Uterus (tissue), 2 donors: ENCODE measurements at regions not wholly inside any gene's neighbourhood (a gene's known extent, or its start where the extent isn't known, plus 50 kb on each side); places are given as distances from the start of the nearest gene placed in this dataset.

Experiments used
- POLR2A ChIP-seq, 2 donors: fragments of 450-650 bp; IDR thresholded peaks; one replicate each; pipeline ENCODE4 v1.6.1; 2016; ENCODE audit warnings: antibody characterized with exemption in 2 of 2, mild to moderate bottlenecking in 1 of 2, moderate library complexity in 1 of 2
- TF ChIP-seq, protein P1 (sequence below), 4 experiments: fragments of 200-600 bp in 2 of 4; fragments of 450-650 bp in 2 of 4; sonication (generic) in 2 of 4; IDR thresholded peaks; one replicate each; pipeline ENCODE4 v1.5.1; 2016 to 2019; ENCODE audit warnings: antibody characterized with exemption in 4 of 4, mild to moderate bottlenecking in 2 of 4, moderate library complexity in 1 of 4

DNA sequence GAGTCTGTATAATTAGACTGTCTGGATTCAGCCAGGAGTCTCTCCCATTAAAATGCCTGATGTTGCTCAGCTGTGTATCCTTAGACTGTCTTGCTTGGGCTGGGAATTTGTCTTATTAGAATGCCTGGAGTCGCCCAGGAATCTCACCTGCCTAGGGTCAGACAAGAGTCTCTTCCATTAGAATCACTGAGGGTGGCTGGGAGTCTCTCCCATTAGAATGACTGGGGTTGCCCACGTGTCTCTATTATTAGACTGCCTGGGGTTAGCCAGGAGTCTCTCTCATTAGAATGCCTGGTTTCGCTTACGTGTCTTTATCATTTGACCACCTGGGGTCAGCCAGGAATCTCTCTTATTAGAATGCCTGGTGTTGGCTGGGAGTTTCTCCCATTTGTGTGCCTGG lies 1450.0 kb downstream of the UQCRFS1 start:
- no peak for TF ChIP-seq POLR2A (IDR thresholded peaks at IDR 0.05)
- TF ChIP-seq, protein P1, sequence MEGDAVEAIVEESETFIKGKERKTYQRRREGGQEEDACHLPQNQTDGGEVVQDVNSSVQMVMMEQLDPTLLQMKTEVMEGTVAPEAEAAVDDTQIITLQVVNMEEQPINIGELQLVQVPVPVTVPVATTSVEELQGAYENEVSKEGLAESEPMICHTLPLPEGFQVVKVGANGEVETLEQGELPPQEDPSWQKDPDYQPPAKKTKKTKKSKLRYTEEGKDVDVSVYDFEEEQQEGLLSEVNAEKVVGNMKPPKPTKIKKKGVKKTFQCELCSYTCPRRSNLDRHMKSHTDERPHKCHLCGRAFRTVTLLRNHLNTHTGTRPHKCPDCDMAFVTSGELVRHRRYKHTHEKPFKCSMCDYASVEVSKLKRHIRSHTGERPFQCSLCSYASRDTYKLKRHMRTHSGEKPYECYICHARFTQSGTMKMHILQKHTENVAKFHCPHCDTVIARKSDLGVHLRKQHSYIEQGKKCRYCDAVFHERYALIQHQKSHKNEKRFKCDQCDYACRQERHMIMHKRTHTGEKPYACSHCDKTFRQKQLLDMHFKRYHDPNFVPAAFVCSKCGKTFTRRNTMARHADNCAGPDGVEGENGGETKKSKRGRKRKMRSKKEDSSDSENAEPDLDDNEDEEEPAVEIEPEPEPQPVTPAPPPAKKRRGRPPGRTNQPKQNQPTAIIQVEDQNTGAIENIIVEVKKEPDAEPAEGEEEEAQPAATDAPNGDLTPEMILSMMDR (IDR thresholded peaks at IDR 0.05), result no peak
